HG02938 (cell line): ENCODE measurements at regions not wholly inside any gene's neighbourhood (a gene's known extent, or its start where the extent isn't known, plus 50 kb on each side); places are given as distances from the start of the nearest gene placed in this dataset.
"Not testable (repeated sequence)": the region's sequence is repeated elsewhere in the genome, so short reads cannot be mapped to it uniquely, and the experiment has no call there.

Experiments used
- ATAC-seq: cut with Tn5 transposase; IDR thresholded peaks from one replicate; pipeline ENCODE4 v1.9.1; 2021; ENCODE audit warnings: mild to moderate bottlenecking, moderate library complexity; ENCODE audit not compliant: unreplicated experiment

DNA sequence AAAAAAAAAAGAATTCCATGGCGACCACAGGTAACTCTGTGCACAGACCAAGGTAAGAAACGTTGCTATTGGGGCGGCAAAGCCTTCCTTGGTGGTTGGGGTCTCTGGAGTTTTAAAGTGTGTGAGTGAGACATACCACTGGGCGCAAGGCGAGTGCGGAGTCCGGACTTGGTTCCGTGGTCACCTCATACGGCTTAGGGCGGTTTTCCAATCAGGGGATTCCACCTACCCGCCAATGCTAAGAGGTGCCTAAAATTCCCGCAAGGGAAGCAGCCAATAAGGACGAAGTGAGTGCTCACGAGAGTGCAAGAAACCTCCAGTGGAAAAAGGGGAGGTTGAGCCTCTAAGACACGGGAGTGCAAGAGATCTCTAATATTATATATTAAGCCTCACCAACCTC, 68.6 kb upstream of the PRSS16 start:
- ATAC-seq = no peak

- ATAC-seq = no peak
These were observed 64.3 kb upstream of the PRSS16 start for GRCh38 chr6:27183060-27183832.

DNA sequence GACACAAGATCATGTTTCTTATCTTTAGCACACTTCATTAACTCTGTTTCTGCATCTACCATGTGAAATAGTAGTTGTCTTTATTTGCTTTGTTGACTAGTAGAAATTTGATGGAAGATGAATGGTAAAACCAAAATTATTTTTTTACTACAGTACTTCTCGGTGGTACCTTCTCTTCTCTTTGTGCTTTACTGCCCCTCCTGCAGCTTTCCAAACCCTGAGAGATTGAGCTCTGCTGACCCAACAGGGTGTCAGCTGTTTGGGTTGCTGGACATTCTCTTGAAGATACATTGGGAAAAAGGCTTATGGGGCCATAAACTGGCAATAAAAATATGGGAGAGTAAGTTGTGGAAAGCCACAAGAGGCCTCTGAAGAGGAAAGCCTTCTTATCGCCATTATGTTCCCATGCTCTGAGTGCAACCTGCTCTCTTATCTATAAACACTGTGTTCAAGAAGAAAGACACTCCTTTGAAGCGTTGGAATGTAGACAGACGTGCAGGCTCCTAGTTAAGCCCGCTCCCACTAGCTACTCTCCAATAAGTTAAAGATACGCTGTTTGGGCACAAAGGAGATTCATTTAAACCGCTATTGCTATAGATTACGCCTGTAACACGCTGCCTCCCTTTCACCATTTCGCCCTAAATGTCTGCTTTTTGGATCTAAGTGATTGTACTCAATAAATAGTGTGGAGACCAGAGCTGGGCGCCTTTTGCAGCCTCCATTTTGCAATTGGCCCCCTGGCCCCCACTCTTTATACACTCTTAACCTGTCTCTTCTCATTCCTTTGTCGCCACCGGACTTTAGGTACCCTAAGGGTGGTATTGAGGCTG, 60.1 kb upstream of the PRSS16 start:
- no peak for ATAC-seq

DNA sequence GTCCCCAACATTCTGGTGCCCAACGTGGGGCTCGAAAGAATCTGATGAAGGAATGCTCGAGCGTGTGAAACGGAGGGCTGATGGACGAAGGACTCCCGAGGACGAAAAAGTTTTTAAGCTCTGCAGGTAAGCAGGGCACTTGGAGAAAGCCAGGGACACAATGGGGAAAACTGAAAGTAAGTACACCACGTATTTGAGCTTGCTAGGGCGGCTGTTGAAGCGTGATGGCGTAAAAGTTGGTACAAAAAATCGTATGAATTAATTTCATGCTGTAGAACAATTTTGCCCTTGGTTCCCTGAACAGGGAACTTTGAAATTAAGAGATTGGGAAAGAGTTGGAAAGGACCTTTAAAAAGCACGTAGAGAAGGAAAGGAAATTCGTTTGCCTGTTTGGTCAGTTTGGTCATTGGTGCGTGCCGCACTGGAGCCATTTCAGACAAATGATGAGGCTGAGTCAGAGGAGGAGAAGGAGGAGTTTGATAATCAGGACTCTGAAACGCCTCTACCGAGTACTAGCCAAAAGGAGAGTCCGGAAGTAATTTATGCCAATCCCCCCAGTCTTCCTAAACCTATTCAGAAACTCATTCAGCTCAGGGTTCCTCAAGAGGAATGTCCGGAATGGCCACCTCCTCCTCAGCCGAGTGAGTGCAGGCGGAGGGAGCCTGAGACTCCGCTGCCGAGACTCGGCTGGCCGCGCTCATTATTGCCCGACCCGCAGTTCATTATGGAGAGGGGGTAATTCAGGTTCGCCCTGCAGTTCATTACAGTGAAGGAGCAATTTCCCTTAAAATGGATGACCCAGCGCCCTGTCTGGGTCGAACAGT, 59.2 kb upstream of the PRSS16 start:
- peak; percentile 75 for ATAC-seq

GRCh38 chr6:27188885-27189418, 58.5 kb upstream of the PRSS16 start:
- ATAC-seq = peak; percentile 66

- no peak for ATAC-seq
These were observed 57.4 kb upstream of the PRSS16 start for GRCh38 chr6:27190126-27190525.

DNA sequence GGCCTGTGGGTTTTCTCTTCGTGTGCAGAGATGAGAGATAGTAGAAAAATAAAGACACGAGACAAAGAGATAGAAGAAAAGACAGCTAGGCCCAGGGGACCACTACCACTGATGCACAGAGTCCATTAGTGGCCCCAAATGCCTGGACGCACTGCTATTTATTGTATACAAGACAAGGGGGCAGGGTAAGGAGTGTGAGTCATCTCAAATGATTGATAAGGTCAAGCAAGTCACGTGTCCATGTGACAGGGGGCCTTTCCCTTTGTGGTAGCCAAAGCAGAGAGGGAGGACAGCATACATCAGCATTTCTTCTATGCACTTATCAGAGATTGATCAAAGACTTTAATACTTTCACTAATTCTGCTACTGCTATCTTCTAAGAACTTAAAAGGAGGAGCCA, 53.0 kb upstream of the PRSS16 start:
- ATAC-seq = not testable (repeated sequence)

DNA sequence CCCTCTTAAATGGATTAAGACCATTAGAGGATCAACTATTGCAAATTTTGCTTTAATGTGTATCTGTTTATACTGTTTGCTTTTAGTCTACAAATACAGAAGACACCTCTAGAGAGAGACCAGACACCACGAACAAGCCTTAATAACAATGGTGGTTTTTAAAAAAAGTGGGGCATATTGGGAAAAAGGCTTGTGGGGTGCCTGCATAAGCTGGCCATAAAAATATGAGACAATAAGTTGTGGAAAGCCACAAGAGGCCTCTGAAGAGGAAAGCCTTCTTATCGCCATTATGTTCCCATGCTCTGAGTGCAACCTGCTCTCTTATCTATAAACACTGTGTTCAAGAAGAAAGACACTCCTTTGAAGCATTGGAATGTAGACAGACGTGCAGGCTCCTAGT, 52.0 kb upstream of the PRSS16 start:
- ATAC-seq = not testable (repeated sequence)
